Osteoblast (primary cell): ENCODE measurements at regions not wholly inside any gene's neighbourhood (a gene's known extent, or its start where the extent isn't known, plus 50 kb on each side); places are given as distances from the start of the nearest gene placed in this dataset.

Experiments
- DNase-seq: peaks from one replicate; pipeline ENCODE4 v3.0.0; 2011; ENCODE audit warnings: low spot score, mixed read lengths; ENCODE audit not compliant: insufficient read length; ENCODE audit errors: missing footprints
- H2AFZ ChIP-seq: 2 replicates; pipeline ENCODE4 v1.6.0; 2011; ENCODE audit warnings: mild to moderate bottlenecking, low read length
- H3K27ac ChIP-seq: 2 replicates; pipeline ENCODE4 v1.5.1; 2011; ENCODE audit warnings: mild to moderate bottlenecking, low read depth, low read length, moderate library complexity
- H3K27me3 ChIP-seq: 2 replicates; pipeline ENCODE4 v1.6.0; 2012; ENCODE audit warnings: mild to moderate bottlenecking, control low read depth, inconsistent platforms, low read length, moderate library complexity; ENCODE audit not compliant: insufficient read depth
- H3K36me3 ChIP-seq: 2 replicates; pipeline ENCODE4 v1.5.1; 2011; ENCODE audit warnings: mild to moderate bottlenecking, low read length, control low read depth, moderate library complexity; ENCODE audit not compliant: insufficient read depth
- H3K4me1 ChIP-seq: 2 replicates; pipeline ENCODE4 v1.5.1; 2011; ENCODE audit warnings: mild to moderate bottlenecking, low read length, control low read depth, moderate library complexity; ENCODE audit not compliant: insufficient read depth
- H3K4me2 ChIP-seq: 2 replicates; pipeline ENCODE4 v1.6.0; 2011; ENCODE audit warnings: mild to moderate bottlenecking, low read length; ENCODE audit not compliant: insufficient read depth
- H3K4me3 ChIP-seq: fragments of 200-600 bp; sonication (generic); 3 replicates; pipeline ENCODE4 v1.5.1; 2012; ENCODE audit warnings: mild to moderate bottlenecking, low read length, inconsistent platforms; ENCODE audit not compliant: insufficient read depth
- H3K79me2 ChIP-seq: 2 replicates; pipeline ENCODE4 v1.6.0; 2012; ENCODE audit warnings: mild to moderate bottlenecking, low read length, control low read depth, inconsistent platforms; ENCODE audit not compliant: insufficient read depth
- H3K9me3 ChIP-seq: 2 replicates; pipeline ENCODE4 v1.5.1; 2011; ENCODE audit warnings: low read depth, low read length, control low read depth
- H4K20me1 ChIP-seq: 2 replicates; pipeline ENCODE4 v1.6.0; 2012; ENCODE audit warnings: mild to moderate bottlenecking, low read length, control low read depth; ENCODE audit not compliant: insufficient read depth
- CTCF ChIP-seq: IDR thresholded peaks from 2 replicates; pipeline ENCODE4 v1.5.1; 2011; ENCODE audit warnings: mild to moderate bottlenecking, low read depth, low read length, moderate library complexity; ENCODE audit errors: extremely low read depth

- Histone ChIP-seq H4K20me1 (no peaks in the 10 kb centered on the region), H3K4me2 (no peak overlapping the region), H3K4me3 (no peak overlapping the region), H3K79me2 (no peaks in the 10 kb centered on the region), H3K36me3 (no peaks in the 10 kb centered on the region), H3K27me3 (no peaks in the 10 kb centered on the region), H3K27ac (no peak overlapping the region), H2AFZ (no peak overlapping the region), H3K4me1 (no peaks in the 10 kb centered on the region), H3K9me3 (no peaks in the 10 kb centered on the region)
- no peak for DNase-seq
- TF ChIP-seq CTCF: no peak
Observed at GRCh38 chr3:68018275-68018674, 363.9 kb upstream of the SUCLG2 start.

- Histone ChIP-seq H3K27ac (no peak overlapping the region), H3K4me1 (no peaks in the 10 kb centered on the region), H3K27me3 (no peaks in the 10 kb centered on the region), H3K9me3 (no peaks in the 10 kb centered on the region), H2AFZ (no peak overlapping the region), H3K79me2 (no peaks in the 10 kb centered on the region), H3K4me2 (no peak overlapping the region), H3K36me3 (no peaks in the 10 kb centered on the region), H3K4me3 (no peak overlapping the region), H4K20me1 (no peaks in the 10 kb centered on the region)
- TF ChIP-seq CTCF: no peak
- DNase-seq: no peak
Observed at GRCh38 chr3:68017069-68017468, 362.7 kb upstream of the SUCLG2 start.

- no peaks in the 10 kb centered on the region for H3K4me1 ChIP-seq
- no peak overlapping the region for H3K27ac ChIP-seq
- no peaks in the 10 kb centered on the region for H4K20me1 ChIP-seq
- H3K4me3 ChIP-seq: no peak overlapping the region
- H2AFZ ChIP-seq: no peak overlapping the region
- no peaks in the 10 kb centered on the region for H3K79me2 ChIP-seq
- no peaks in the 10 kb centered on the region for H3K9me3 ChIP-seq
- H3K4me2 ChIP-seq: no peak overlapping the region
- TF ChIP-seq CTCF: no peak
- peak; percentile 51 for DNase-seq
- no peaks in the 10 kb centered on the region for H3K36me3 ChIP-seq
- no peaks in the 10 kb centered on the region for H3K27me3 ChIP-seq
Observed at GRCh38 chr3:68009900-68010299, 355.5 kb upstream of the SUCLG2 start.

- no peak for DNase-seq
- Histone ChIP-seq H3K79me2 (no peaks in the 10 kb centered on the region), H3K4me2 (no peak overlapping the region), H2AFZ (no peak overlapping the region), H4K20me1 (no peaks in the 10 kb centered on the region), H3K36me3 (no peaks in the 10 kb centered on the region), H3K27me3 (no peaks in the 10 kb centered on the region), H3K9me3 (no peaks in the 10 kb centered on the region), H3K27ac (no peak overlapping the region), H3K4me1 (no peaks in the 10 kb centered on the region), H3K4me3 (no peak overlapping the region)
- no peak for TF ChIP-seq CTCF
Observed at GRCh38 chr3:68007621-68008226, 353.3 kb upstream of the SUCLG2 start.
